GM18861 (cell line): ENCODE measurements at regions not wholly inside any gene's neighbourhood (a gene's known extent, or its start where the extent isn't known, plus 50 kb on each side); places are given as distances from the start of the nearest gene placed in this dataset.
"Not testable (repeated sequence)": the region's sequence is repeated elsewhere in the genome, so short reads cannot be mapped to it uniquely, and the experiment has no call there.

Experiments
- ATAC-seq: cut with Tn5 transposase; IDR thresholded peaks from one replicate; pipeline ENCODE4 v1.9.1; 2021; ENCODE audit not compliant: unreplicated experiment

- peak; percentile 22 for ATAC-seq
These were observed 159.9 kb downstream of the POTEB start for GRCh38 chr15:21717661-21718060.

- ATAC-seq: peak; percentile 93
These were observed 172.1 kb downstream of the POTEB start for GRCh38 chr15:21705480-21705879.

DNA sequence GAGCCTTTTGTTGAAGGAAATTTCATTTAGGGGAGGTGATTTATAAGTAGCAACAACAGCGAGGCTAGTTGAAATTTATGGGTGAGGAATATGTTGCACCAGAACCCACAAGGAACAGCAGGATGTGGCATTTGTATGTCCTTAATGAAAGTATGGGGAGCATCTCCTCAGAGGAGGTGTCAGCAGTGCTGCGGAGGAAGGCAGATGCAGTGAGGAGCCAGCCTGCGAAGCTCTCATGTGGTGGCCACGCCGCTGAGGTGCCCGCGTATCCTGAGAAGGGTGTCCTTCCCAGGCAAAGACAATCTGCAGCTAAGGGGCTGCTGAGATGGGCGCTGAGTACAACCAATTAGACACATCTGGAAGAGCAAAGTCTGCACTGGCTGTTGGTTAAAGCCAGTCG, 178.9 kb downstream of the POTEB start:
- ATAC-seq: not testable (repeated sequence)

DNA sequence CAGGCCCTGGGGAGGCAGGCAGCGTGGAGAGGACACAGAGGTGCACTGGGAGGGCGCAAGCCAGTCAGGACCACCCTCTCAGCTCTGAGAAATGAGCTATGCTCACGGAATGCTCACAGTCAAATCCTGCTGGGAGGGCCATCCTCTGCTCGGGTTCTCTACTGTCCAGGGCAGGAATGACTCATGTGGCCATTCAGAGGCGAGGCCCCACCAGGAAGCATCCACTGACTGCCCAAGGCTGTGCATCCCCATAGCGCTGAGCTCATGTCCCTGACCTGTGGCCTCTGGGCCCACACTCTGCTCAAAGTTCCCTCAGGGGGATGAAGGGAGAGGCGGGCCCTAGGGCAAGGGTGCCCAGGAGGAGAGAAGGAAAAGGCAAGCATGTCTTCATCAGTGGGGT, 182.4 kb downstream of the POTEB start:
- ATAC-seq: not testable (repeated sequence)

DNA sequence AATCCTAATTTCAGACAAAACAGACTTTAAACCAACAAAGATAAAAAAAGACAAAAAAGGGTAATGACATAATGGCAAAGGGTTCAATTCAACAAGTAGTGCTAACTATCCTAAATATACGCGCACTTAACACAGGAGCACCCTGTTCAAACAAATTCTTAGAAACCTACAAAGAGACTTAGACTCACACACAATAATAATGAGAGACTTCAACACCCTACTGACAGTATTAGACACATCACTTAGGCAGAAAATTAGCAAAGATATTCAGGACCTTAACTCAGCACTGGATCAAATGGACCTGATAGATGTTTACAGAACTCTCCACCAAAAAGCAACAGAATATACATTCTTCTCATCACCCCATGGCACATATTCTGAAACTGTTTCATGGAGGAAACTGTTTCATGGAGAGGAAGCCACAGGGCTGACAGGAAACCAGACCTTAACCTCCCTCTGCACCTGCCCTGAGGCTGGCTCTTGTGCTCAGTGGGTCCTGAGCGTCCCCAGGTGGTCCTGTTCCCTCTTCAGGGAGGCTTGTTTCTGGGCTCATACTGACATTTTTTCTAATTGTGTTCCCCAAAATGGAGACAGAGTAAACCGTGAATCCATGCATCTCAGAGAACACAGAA, 184.9 kb downstream of the POTEB start:
- peak; percentile 67 for ATAC-seq

DNA sequence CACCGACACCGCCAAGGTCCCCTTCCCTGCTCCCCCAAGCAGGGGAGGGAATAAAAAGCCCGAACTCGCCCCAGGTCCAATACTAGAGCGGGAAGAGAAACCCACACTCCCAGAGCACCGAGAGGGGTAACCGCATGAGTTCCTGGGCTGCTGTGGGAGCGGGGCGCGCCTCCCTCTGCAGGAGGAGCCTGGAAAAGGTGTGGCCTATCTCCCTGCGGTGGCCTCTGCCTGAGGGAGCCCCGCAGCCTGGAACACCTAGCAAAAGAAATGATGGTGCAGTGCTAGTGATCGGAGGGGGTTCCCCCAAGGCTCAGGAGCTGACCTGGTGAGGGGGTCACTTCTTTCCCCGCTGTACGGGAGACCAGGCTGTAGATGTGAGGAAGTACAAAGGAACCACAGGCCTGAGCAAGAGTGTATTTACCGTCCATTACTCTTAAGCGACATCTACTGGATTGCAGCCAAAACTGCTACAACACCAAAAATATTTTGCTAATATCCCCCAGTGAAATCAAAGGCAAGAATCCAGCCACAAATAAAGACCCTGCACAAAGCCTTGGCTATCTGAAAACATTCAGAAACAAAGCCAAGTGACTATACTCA, 216.6 kb upstream of the POTEB3 start:
- ATAC-seq: peak; percentile 79

DNA sequence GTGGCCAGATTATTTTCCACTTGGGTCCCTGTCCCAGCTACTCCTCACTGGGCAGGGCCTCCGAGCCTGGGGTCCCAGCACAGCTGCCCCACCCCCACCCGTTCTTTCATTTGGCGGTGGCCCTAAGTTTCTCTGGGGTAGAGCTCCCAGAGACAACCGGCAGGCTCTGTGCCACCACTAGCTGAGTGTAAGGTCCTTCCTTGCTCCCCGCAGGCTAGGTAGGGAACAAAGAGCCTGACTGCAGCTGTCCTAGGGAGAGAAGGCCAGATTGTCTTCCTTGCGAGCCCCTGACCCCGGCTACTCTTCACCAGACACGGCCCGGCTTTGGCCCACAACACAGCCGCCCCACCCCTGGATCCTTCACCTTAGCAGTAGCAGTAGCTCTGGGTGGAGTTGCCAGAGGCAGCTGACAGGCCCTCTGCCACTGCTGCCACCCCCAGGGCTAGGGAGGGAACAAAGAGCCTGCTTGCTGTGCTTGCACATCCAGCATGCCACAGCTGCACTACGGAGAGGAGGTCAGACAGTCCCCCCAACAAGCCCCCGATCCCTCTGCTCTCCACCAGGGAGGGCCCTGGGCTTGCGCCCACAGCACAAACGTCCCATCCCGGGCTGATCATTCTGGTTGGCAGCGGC, 215.9 kb upstream of the POTEB3 start:
- ATAC-seq: not testable (repeated sequence)

DNA sequence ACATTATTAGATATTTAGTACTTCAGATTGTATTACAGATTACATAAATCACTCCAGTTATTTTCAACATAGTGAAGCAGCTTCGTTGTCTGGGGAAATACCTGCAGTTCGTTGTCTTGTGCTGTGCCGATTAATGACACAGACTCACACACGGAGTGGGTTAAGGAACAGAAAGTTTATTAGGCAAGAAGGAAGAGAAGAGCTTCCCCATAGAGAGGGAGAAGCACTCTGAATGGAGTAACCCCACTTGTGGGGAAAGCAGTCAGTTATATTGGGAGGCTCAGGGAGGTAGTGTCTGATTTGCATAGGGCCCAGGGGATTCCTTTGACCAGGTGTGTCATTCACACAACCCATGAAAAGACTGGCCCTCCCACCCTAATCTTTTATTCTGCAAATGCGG, 213.4 kb upstream of the POTEB3 start:
- ATAC-seq: not testable (repeated sequence)

DNA sequence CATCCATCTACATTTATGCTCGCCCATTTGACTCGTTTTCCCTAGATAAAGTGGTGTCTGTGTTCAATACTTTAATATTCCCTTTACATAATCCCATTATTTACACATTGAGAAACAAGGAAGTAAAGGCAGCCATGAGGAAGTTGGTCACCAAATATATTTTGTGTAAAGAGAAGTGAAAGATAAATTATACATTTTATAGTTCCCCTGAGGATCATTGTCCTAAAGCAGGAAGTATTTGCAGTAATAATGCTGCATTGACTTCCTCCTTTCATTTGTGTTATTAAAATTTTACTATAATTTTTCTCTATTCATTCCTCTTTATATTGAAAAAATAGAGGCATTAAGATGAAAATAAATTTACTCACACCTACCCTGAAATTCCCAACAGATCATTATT, 198.5 kb upstream of the POTEB3 start:
- not testable (repeated sequence) for ATAC-seq

GRCh38 chr15:21626694-21627093, 186.4 kb upstream of the POTEB3 start:
- not testable (repeated sequence) for ATAC-seq

- ATAC-seq: not testable (repeated sequence)
These were observed 168.9 kb upstream of the POTEB3 start for GRCh38 chr15:21609223-21609622.

GRCh38 chr15:21565426-21565825, 125.1 kb upstream of the POTEB3 start:
- not testable (repeated sequence) for ATAC-seq

- ATAC-seq: peak; percentile 97
These were observed 111.5 kb upstream of the POTEB3 start for GRCh38 chr15:21551809-21552208.

DNA sequence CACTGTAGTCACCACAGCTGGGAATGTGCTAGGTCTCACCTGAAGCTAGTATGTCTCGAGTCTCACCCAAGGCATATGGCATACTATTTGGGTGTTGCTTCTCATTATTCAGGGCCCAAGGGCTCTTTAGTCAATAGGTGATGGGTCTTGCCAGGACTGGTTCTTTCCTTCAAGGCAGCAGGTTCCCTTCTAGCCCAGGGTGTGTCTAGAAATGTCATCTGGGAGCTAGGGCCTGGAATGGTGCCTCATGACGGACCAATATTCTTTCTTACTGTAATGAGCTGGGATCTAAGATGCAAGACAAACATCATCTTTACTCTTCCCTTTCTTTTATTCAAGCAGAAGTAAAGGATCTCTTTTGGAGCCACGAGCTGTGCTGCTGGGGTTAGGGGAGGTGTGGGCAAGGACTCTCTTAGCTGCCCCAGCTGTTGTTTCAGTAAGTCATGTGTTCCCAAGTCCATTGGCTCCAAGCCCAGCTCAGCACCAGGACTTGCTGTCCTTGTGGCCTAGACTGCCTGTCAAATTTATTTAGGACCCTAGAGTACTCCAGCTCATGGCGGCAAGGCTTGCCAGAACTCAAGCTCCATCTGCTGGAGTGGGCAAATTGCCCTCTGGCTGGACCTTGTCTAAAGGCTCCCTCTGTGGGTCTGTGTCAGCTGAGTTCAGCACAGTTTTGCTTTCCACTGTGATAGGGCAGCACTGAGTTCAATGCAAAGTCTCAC, 106.0 kb upstream of the POTEB3 start:
- not testable (repeated sequence) for ATAC-seq

GRCh38 chr15:21532785-21533184, 92.5 kb upstream of the POTEB3 start:
- not testable (repeated sequence) for ATAC-seq

DNA sequence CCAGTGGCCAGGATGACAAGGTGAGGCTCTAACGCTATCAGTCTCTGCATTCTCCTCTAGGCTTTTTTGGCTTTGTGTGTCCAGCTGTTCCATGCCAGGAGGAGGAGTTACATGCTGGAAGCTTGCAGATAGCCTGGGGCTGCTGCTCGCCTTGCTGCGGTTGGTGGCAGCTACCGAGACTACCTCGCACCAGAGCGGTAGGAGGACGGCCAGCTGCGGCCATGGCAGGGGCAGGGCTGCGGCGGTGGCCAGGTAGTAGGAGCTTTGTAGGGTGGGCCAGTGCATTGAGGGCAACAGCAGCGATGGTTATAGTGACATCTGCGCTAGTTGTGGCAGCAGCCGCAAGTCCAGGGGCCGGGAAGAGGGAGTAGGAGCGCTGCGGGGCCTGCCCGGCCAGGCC, 75.9 kb upstream of the POTEB3 start:
- not testable (repeated sequence) for ATAC-seq

GRCh38 chr15:21515296-21515695, 75.0 kb upstream of the POTEB3 start:
- not testable (repeated sequence) for ATAC-seq

DNA sequence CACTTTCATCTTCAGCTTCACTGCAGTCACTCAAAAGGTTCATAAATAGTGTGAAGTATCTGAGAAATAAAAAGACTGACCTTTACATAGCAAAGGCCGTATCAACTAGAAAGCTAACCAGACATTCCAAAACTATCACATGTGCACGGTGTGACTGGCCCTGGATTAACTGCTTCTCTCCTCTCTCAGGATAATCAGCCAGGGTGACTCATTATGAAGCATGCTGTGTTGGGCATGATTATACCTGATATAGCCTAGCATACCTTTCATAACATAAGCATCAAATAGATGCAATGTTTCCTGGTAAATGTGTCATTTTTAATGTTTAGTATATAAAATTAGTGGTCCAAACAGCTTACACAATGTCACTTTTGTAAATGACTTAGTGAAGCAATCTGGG, 62.7 kb upstream of the POTEB3 start:
- ATAC-seq: not testable (repeated sequence)
